ENCODE measurements at regions not wholly inside any gene's neighbourhood (a gene's known extent, or its start where the extent isn't known, plus 50 kb on each side); places are given as distances from the start of the nearest gene placed in this dataset.

DNA sequence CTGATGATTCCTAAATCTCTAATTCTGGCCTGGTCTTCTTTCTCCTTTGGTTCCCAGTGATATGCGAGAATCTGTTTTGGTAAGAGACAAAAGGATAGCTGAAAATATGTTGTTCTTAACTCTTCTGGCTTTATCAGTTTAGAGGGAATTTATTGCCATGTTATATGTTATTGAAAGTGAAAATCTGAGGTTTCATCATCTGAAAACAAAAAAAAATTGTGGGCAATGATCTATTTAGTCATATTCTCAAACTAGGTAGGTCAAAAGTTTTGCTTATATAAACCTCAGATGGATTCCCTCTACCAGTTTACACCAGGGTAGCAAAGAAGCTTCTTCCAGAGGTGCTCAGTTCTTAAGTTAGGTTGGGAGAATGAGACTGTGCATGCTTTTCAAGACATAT is 103.6 kb downstream of the ITM2A start:
- TF ChIP-seq, protein P1, sequence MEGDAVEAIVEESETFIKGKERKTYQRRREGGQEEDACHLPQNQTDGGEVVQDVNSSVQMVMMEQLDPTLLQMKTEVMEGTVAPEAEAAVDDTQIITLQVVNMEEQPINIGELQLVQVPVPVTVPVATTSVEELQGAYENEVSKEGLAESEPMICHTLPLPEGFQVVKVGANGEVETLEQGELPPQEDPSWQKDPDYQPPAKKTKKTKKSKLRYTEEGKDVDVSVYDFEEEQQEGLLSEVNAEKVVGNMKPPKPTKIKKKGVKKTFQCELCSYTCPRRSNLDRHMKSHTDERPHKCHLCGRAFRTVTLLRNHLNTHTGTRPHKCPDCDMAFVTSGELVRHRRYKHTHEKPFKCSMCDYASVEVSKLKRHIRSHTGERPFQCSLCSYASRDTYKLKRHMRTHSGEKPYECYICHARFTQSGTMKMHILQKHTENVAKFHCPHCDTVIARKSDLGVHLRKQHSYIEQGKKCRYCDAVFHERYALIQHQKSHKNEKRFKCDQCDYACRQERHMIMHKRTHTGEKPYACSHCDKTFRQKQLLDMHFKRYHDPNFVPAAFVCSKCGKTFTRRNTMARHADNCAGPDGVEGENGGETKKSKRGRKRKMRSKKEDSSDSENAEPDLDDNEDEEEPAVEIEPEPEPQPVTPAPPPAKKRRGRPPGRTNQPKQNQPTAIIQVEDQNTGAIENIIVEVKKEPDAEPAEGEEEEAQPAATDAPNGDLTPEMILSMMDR (IDR thresholded peaks at IDR 0.05), result no peak
- no peak for TF ChIP-seq EZH2 (IDR thresholded peaks at IDR 0.05)
- no peak for TF ChIP-seq EZH2phosphoT487 (IDR thresholded peaks at IDR 0.05)
